AG04450 (cell line): ENCODE measurements at regions not wholly inside any gene's neighbourhood (a gene's known extent, or its start where the extent isn't known, plus 50 kb on each side); places are given as distances from the start of the nearest gene placed in this dataset.

Experiments
- CTCF ChIA-PET: fragments of 300-600, 350-600 bp; formaldehyde crosslinking; extraction: SDS; loops from one replicate; lab custom pipeline; 2022; ENCODE audit warnings: antibody characterized with exemption, inconsistent platforms; lab: Charles Lee
- POLR2A ChIA-PET: fragments of 350-600 bp; formaldehyde crosslinking; extraction: SDS; loops from one replicate; lab custom pipeline; 2021; ENCODE audit warnings: antibody characterized with exemption, inconsistent platforms; lab: Yijun Ruan, JAX
- DNase-seq: peaks from one replicate; pipeline ENCODE4 v3.0.0-alpha.2; 2011; ENCODE audit warnings: low read depth, low spot score
- H3K27ac ChIP-seq: one replicate; pipeline ENCODE4 v1.5.1; 2012; ENCODE audit warnings: low read depth, low read length, control low read depth
- H3K27me3 ChIP-seq: one replicate; pipeline ENCODE4 v1.6.0; 2012; ENCODE audit warnings: low read length; ENCODE audit not compliant: control insufficient read depth, insufficient read depth
- H3K4me3 ChIP-seq: 2 replicates; pipeline ENCODE4 v1.5.1; 2011; ENCODE audit warnings: mild to moderate bottlenecking, low read depth, low read length, control low read depth
- H3K9me3 ChIP-seq: 2 replicates; pipeline ENCODE4 v1.5.1; 2012; ENCODE audit warnings: low read length; ENCODE audit not compliant: control insufficient read depth, insufficient read depth
- CTCF ChIP-seq: IDR thresholded peaks from 2 replicates; pipeline ENCODE4 v1.5.1; 2011; ENCODE audit warnings: low read depth, low read length, control low read depth, inconsistent platforms

- no peak overlapping the region for H3K4me3 ChIP-seq
- POLR2A ChIA-PET = no interaction called here
- H3K27me3 ChIP-seq = no peaks in the 10 kb centered on the region
- no peak for TF ChIP-seq CTCF
- no peak overlapping the region for H3K27ac ChIP-seq
- CTCF ChIA-PET = no interaction called here
- H3K9me3 ChIP-seq = peaks cover 4% of the 10 kb centered on the region; the same call in 1 of the 2 replicates
- no peak for DNase-seq
Observed at GRCh38 chr2:33891616-33892015, 292.5 kb upstream of the FAM98A start.

GRCh38 chr2:33890686-33891085, 291.6 kb upstream of the FAM98A start:
- no peak for TF ChIP-seq CTCF
- H3K27ac ChIP-seq = no peak overlapping the region
- no peak for DNase-seq
- no peak overlapping the region for H3K4me3 ChIP-seq
- peaks cover 4% of the 10 kb centered on the region; the same call in 1 of the 2 replicates for H3K9me3 ChIP-seq
- no peaks in the 10 kb centered on the region for H3K27me3 ChIP-seq
- ChIA-PET CTCF (no interaction called here), POLR2A (no interaction called here)

GRCh38 chr2:33877348-33878016, 278.4 kb upstream of the FAM98A start:
- ChIA-PET POLR2A (no interaction called here), CTCF (no interaction called here)

GRCh38 chr2:33873076-33873605, 274.0 kb upstream of the FAM98A start:
- no peaks in the 10 kb centered on the region; the same call in 1 of the 2 replicates for H3K9me3 ChIP-seq
- TF ChIP-seq CTCF = no peak
- H3K27me3 ChIP-seq = no peaks in the 10 kb centered on the region
- no peak overlapping the region for H3K4me3 ChIP-seq
- DNase-seq = no peak
- ChIA-PET POLR2A (no interaction called here), CTCF (no interaction called here)
- no peak overlapping the region for H3K27ac ChIP-seq

More at GRCh38 chr2:33877348-33878016, 278.4 kb upstream of the FAM98A start:
- no peak for DNase-seq
- no peak for TF ChIP-seq CTCF
- H3K27ac ChIP-seq = no peak overlapping the region
- no peaks in the 10 kb centered on the region for H3K9me3 ChIP-seq
- H3K27me3 ChIP-seq = no peaks in the 10 kb centered on the region
- H3K4me3 ChIP-seq = no peak overlapping the region

- H3K27ac ChIP-seq = no peak overlapping the region
- H3K9me3 ChIP-seq = peaks cover 3% of the 10 kb centered on the region; the same call in 1 of the 2 replicates
- ChIA-PET POLR2A (no interaction called here), CTCF (no interaction called here)
- H3K4me3 ChIP-seq = no peak overlapping the region
- DNase-seq = no peak
- H3K27me3 ChIP-seq = no peaks in the 10 kb centered on the region
- TF ChIP-seq CTCF = no peak
Observed at GRCh38 chr2:33859811-33860461, 260.8 kb upstream of the FAM98A start.
